Left ventricle myocardium inferior (tissue), 1 donor: ENCODE measurements at regions not wholly inside any gene's neighbourhood (a gene's known extent, or its start where the extent isn't known, plus 50 kb on each side); places are given as distances from the start of the nearest gene placed in this dataset.
A peak's percentile ranks its signal among the peaks of the same experiment; 100 is the strongest.

Source experiments
- DNase-seq: peaks from one replicate; pipeline ENCODE4 v3.0.0-alpha.2; 2020
- H3K27ac ChIP-seq: fragments of 200-600 bp; replicated peaks from 2 replicates; pipeline ENCODE4 v1.8.0; 2021
- H3K27me3 ChIP-seq: fragments of 200-600 bp; 2 replicates; pipeline ENCODE4 v1.8.0; 2021; ENCODE audit warnings: low read depth
- H3K36me3 ChIP-seq: fragments of 200-600 bp; 2 replicates; pipeline ENCODE4 v1.8.0; 2021
- H3K4me1 ChIP-seq: fragments of 200-600 bp; 2 replicates; pipeline ENCODE4 v1.8.0; 2021
- H3K4me3 ChIP-seq: fragments of 200-600 bp; 2 replicates; pipeline ENCODE4 v1.8.0; 2021; ENCODE audit warnings: mild to moderate bottlenecking, moderate library complexity
- H3K9me3 ChIP-seq: fragments of 200-600 bp; replicated peaks from 2 replicates; pipeline ENCODE4 v1.8.0; 2021
- intact Hi-C: fragments of 100-400 bp; cut with micrococcal nuclease; formaldehyde crosslinking; loops from one replicate; pipeline ENCODE4 v1.11.0; 2022
- TF ChIP-seq, protein P1 (sequence below): fragments of 200-600 bp; IDR thresholded peaks from 2 replicates; pipeline ENCODE4 v1.8.0; 2021; ENCODE audit warnings: antibody characterized with exemption, mild to moderate bottlenecking, borderline replicate concordance
- donor health status: DM: no; HTN: yes; CAD: no; lungs with severe emphysema.

DNA sequence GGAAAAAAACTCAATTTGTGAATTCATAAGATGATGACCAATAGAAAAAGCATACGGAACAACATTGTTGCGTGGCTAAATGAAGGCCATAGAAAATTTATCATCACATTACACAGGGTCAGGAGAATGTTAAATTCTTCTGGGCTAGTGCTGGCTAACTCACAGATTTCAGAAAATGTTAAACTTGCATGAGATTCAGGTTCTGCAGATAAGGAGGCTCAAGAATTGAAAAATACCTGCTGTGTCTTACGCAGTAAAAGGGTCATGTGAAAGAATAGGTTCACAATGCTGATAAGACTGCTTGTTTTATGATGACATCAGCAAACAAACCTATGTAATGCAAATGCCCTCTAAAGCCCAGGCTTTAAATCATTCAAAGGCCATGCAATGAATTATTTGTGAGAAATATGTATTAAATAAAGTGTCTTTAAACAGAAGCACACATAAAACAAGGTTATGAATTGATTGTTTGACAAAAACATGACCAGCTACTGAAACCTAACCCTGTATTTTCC is 378.8 kb downstream of the USP25 start:
- Histone ChIP-seq H3K36me3 (no peaks in the 10 kb centered on the region), H3K9me3 (peaks cover 13% of the 10 kb centered on the region), H3K27me3 (no peaks in the 10 kb centered on the region), H3K4me3 (no peak overlapping the region), H3K4me1 (no peaks in the 10 kb centered on the region), H3K27ac (no peak overlapping the region)
- TF ChIP-seq, protein P1, sequence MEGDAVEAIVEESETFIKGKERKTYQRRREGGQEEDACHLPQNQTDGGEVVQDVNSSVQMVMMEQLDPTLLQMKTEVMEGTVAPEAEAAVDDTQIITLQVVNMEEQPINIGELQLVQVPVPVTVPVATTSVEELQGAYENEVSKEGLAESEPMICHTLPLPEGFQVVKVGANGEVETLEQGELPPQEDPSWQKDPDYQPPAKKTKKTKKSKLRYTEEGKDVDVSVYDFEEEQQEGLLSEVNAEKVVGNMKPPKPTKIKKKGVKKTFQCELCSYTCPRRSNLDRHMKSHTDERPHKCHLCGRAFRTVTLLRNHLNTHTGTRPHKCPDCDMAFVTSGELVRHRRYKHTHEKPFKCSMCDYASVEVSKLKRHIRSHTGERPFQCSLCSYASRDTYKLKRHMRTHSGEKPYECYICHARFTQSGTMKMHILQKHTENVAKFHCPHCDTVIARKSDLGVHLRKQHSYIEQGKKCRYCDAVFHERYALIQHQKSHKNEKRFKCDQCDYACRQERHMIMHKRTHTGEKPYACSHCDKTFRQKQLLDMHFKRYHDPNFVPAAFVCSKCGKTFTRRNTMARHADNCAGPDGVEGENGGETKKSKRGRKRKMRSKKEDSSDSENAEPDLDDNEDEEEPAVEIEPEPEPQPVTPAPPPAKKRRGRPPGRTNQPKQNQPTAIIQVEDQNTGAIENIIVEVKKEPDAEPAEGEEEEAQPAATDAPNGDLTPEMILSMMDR: no peak
- DNase-seq: no peak
- intact Hi-C loops: no loop called here

GRCh38 chr21:16113052-16113715 is 383.4 kb downstream of the USP25 start:
- Histone ChIP-seq H3K9me3 (peaks cover 19% of the 10 kb centered on the region), H3K27me3 (no peaks in the 10 kb centered on the region), H3K27ac (peak overlapping the region; percentile 24), H3K4me1 (no peaks in the 10 kb centered on the region), H3K36me3 (no peaks in the 10 kb centered on the region), H3K4me3 (no peak overlapping the region)
- intact Hi-C loops: no loop called here
- no peak for DNase-seq
- TF ChIP-seq, protein P1: no peak

- Histone ChIP-seq H3K4me1 (no peaks in the 10 kb centered on the region), H3K27ac (no peak overlapping the region), H3K36me3 (no peaks in the 10 kb centered on the region), H3K27me3 (no peaks in the 10 kb centered on the region), H3K9me3 (peaks cover 19% of the 10 kb centered on the region), H3K4me3 (no peak overlapping the region)
- DNase-seq: no peak
- intact Hi-C loops: no loop called here
- TF ChIP-seq, protein P1: no peak
Measured at GRCh38 chr21:16115461-16115860, 385.7 kb downstream of the USP25 start.

DNA sequence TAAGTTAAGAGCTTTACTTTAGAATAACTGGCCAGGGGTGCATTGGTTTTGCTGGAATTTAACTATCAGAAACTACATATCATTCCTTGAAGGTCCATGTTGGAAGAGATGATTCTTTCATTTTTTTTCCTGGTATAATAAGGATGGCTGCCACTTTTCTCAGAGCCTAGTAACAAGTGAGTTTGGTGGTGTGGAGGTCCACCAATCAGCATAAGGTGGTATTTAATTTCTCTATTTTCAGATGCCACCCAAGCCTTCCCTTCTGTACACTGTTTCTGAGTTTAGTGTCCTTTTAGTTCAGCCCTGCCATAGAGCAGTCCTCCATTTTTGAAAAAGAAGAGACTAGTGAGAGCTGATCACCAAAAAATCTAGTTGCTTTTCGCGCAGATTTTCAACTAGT is 386.3 kb downstream of the USP25 start:
- H3K4me3 ChIP-seq: no peak overlapping the region
- intact Hi-C loops: no loop called here
- H3K9me3 ChIP-seq: peaks cover 19% of the 10 kb centered on the region
- H3K4me1 ChIP-seq: no peaks in the 10 kb centered on the region
- no peaks in the 10 kb centered on the region for H3K36me3 ChIP-seq
- DNase-seq: no peak
- TF ChIP-seq, protein P1: no peak
- no peak overlapping the region for H3K27ac ChIP-seq
- H3K27me3 ChIP-seq: no peaks in the 10 kb centered on the region

DNA sequence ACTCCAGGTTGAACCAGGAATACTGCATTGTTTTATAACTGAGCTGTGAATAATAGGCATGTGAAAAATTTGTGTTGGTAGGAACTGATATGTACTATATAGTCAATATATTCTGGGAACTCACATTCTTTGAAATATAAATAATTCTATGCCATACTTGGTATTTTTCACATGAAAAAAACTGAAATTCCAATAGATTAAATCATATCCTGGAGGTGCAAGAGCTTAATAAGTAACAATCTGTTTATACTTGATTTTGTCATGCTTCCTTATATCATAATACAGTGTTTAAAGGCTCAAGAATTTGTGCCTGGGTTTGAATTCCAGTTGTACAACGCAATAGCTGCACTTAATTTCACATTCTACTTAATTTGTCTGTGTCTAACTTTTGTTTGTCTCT is 387.0 kb downstream of the USP25 start:
- H3K9me3 ChIP-seq: peaks cover 19% of the 10 kb centered on the region
- no peaks in the 10 kb centered on the region for H3K4me1 ChIP-seq
- peak overlapping the region; percentile 63 for H3K27ac ChIP-seq
- H3K4me3 ChIP-seq: no peak overlapping the region
- no peaks in the 10 kb centered on the region for H3K27me3 ChIP-seq
- no peaks in the 10 kb centered on the region for H3K36me3 ChIP-seq
- intact Hi-C loops: no loop called here
- TF ChIP-seq, protein P1: no peak
- DNase-seq: no peak
